Stomach (tissue), 4 donors: ENCODE measurements at regions not wholly inside any gene's neighbourhood (a gene's known extent, or its start where the extent isn't known, plus 50 kb on each side); places are given as distances from the start of the nearest gene placed in this dataset.

Experiments used
- CTCF ChIP-seq, 7 experiments: fragments of 450-650 bp in 4 of 7; fragments of 200-600 bp in 3 of 7; sonication (generic) in 3 of 7; IDR thresholded peaks; one replicate each; pipeline ENCODE4 v1.5.1; 2016 to 2019; ENCODE audit warnings: antibody characterized with exemption in 7 of 7, control low read depth in 2 of 7, mild to moderate bottlenecking in 1 of 7
- EP300 ChIP-seq: sonication (generic); formaldehyde crosslinking; IDR thresholded peaks from one replicate; pipeline ENCODE4 v1.6.1; 2017; ENCODE audit warnings: antibody characterized with exemption
- POLR2A ChIP-seq, 4 donors: fragments of 450-650 bp; IDR thresholded peaks; one replicate each; pipeline ENCODE4 v1.6.1; 2016; ENCODE audit warnings: antibody characterized with exemption in 4 of 4, control low read depth in 2 of 4, mild to moderate bottlenecking in 1 of 4, moderate library complexity in 1 of 4
- POLR2AphosphoS5 ChIP-seq, 3 donors: sonication (generic); formaldehyde crosslinking; IDR thresholded peaks; one replicate each; pipeline ENCODE4 v1.6.1; 2016; ENCODE audit warnings: antibody characterized with exemption in 3 of 3

GRCh38 chr5:166562246-166562645 is 1729.2 kb upstream of the WWC1 start:
- no peak for TF ChIP-seq POLR2A (IDR thresholded peaks at IDR 0.05)
- TF ChIP-seq CTCF (IDR thresholded peaks at IDR 0.05): no peak
- TF ChIP-seq EP300: no peak
- TF ChIP-seq POLR2AphosphoS5 (IDR thresholded peaks at IDR 0.05): no peak
